ENCODE measurements at regions not wholly inside any gene's neighbourhood (a gene's known extent, or its start where the extent isn't known, plus 50 kb on each side); places are given as distances from the start of the nearest gene placed in this dataset.

DNA sequence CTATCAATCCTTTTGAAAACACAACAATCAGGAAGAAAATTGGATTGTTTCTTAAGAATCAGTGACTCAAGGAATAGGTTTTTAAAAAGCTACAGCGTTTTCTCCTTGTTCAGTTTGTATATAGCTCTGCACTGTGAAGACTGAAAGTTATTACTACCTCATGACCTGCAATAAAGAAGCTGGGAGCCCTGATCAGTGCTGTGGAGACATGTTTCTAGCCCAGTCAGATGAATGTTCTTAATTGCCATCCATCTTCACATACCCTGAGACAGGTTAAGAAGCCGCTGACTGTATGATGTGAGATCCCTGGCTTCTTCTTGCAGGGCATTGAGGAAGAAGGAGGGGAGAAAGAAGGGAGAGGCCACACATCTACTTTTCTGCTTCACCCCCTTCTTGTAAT is 58.0 kb upstream of the VWC2 start:
- TF ChIP-seq, protein P1, sequence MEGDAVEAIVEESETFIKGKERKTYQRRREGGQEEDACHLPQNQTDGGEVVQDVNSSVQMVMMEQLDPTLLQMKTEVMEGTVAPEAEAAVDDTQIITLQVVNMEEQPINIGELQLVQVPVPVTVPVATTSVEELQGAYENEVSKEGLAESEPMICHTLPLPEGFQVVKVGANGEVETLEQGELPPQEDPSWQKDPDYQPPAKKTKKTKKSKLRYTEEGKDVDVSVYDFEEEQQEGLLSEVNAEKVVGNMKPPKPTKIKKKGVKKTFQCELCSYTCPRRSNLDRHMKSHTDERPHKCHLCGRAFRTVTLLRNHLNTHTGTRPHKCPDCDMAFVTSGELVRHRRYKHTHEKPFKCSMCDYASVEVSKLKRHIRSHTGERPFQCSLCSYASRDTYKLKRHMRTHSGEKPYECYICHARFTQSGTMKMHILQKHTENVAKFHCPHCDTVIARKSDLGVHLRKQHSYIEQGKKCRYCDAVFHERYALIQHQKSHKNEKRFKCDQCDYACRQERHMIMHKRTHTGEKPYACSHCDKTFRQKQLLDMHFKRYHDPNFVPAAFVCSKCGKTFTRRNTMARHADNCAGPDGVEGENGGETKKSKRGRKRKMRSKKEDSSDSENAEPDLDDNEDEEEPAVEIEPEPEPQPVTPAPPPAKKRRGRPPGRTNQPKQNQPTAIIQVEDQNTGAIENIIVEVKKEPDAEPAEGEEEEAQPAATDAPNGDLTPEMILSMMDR (tag by site-specific recombination; IDR thresholded peaks at IDR 0.05), result no peak
- TF ChIP-seq ZFP41 (tag by site-specific recombination; IDR thresholded peaks at IDR 0.05; ENCODE audit: borderline replicate concordance), result no peak
- no peak for TF ChIP-seq ZNF121 (tag by site-specific recombination; IDR thresholded peaks at IDR 0.05)
- TF ChIP-seq ZNF140 (tag by site-specific recombination; IDR thresholded peaks at IDR 0.05), result no peak
- TF ChIP-seq ZNF785 (tag by site-specific recombination; IDR thresholded peaks at IDR 0.05), result no peak
- no peak for TF ChIP-seq ZNF146 (tag by site-specific recombination; IDR thresholded peaks at IDR 0.05)
- TF ChIP-seq, protein P2, sequence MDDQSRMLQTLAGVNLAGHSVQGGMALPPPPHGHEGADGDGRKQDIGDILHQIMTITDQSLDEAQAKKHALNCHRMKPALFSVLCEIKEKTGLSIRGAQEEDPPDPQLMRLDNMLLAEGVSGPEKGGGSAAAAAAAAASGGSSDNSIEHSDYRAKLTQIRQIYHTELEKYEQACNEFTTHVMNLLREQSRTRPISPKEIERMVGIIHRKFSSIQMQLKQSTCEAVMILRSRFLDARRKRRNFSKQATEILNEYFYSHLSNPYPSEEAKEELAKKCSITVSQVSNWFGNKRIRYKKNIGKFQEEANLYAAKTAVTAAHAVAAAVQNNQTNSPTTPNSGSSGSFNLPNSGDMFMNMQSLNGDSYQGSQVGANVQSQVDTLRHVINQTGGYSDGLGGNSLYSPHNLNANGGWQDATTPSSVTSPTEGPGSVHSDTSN (CRISPR knock-in tag; IDR thresholded peaks at IDR 0.05), result no peak
- TF ChIP-seq ZNF596 (tag by site-specific recombination; IDR thresholded peaks at IDR 0.05), result no peak

Data from HEK293 (cell line).